Breast epithelium (tissue), 4 donors: ENCODE measurements at regions not wholly inside any gene's neighbourhood (a gene's known extent, or its start where the extent isn't known, plus 50 kb on each side); places are given as distances from the start of the nearest gene placed in this dataset.

Experiments
- DNase-seq, 2 donors: peaks; one replicate each; pipeline ENCODE4 v3.0.0-alpha.2; 2019; ENCODE audit warnings: low spot score in 2 of 2
- H3K27ac ChIP-seq, 2 donors: fragments of 200-600 bp; sonication (generic) in 1 of 2; one replicate each; pipeline ENCODE4 v1.5.1; 2016 to 2019; ENCODE audit warnings: mild to moderate bottlenecking in 1 of 2
- H3K27me3 ChIP-seq, 2 donors: fragments of 200-600 bp; sonication (generic) in 1 of 2; one replicate each; pipeline versions ENCODE4 v1.5.1 to v1.6.0; 2017 to 2019; ENCODE audit warnings: control low read depth in 1 of 2, mild to moderate bottlenecking in 1 of 2
- H3K36me3 ChIP-seq: fragments of 200-600 bp; one replicate; pipeline ENCODE4 v1.5.1; 2019
- H3K4me1 ChIP-seq, 2 donors: fragments of 200-600 bp; sonication (generic); one replicate each; pipeline ENCODE4 v1.5.1; 2016 to 2019; ENCODE audit warnings: control low read depth in 1 of 2
- H3K4me3 ChIP-seq, 3 donors: fragments of 200-600 bp; sonication (generic); 1 replicate in 2 of 3; 2 replicates in 1 of 3; pipeline ENCODE4 v1.5.1; 2016 to 2019; ENCODE audit warnings: mild to moderate bottlenecking in 3 of 3, moderate library complexity in 2 of 3
- H3K9me3 ChIP-seq, 2 donors: fragments of 200-600 bp; sonication (generic) in 1 of 2; one replicate each; pipeline ENCODE4 v1.5.1; 2016 to 2019; ENCODE audit warnings: control low read depth in 1 of 2
- CTCF ChIP-seq, 3 donors: fragments of 450-650 bp; IDR thresholded peaks; one replicate each; pipeline ENCODE4 v1.5.1; 2016 to 2017; ENCODE audit warnings: antibody characterized with exemption in 3 of 3, mild to moderate bottlenecking in 3 of 3, moderate library complexity in 3 of 3
- POLR2A ChIP-seq: fragments of 450-650 bp; IDR thresholded peaks from one replicate; pipeline ENCODE4 v1.6.1; 2016; ENCODE audit warnings: antibody characterized with exemption, mild to moderate bottlenecking, moderate library complexity
- POLR2AphosphoS5 ChIP-seq, 3 donors: sonication (generic); formaldehyde crosslinking; IDR thresholded peaks; one replicate each; pipeline ENCODE4 v1.6.1; 2017; ENCODE audit warnings: antibody characterized with exemption in 3 of 3
- intact Hi-C: fragments of 100-400 bp; cut with DNase I; formaldehyde crosslinking; loops from one replicate; pipeline ENCODE4 v1.15.1; 2023; ENCODE audit warnings: low total_unique reads

GRCh38 chr12:108052260-108052659, 76.8 kb upstream of the WSCD2 start:
- H3K9me3 ChIP-seq = no peaks in the 10 kb centered on the region
- H3K27ac ChIP-seq = no peak overlapping the region
- TF ChIP-seq CTCF (IDR thresholded peaks at IDR 0.05) (no peak), POLR2A (no peak), POLR2AphosphoS5 (IDR thresholded peaks at IDR 0.05) (no peak)
- H3K36me3 ChIP-seq = no peaks in the 10 kb centered on the region
- no peaks in the 10 kb centered on the region for H3K4me1 ChIP-seq
- no peak for DNase-seq
- intact Hi-C loops = no loop called here
- H3K4me3 ChIP-seq = no peak overlapping the region
- H3K27me3 ChIP-seq = no peaks in the 10 kb centered on the region

- Histone ChIP-seq H3K4me3 (no peak overlapping the region), H3K27me3 (no peaks in the 10 kb centered on the region), H3K36me3 (no peaks in the 10 kb centered on the region), H3K4me1 (no peaks in the 10 kb centered on the region), H3K9me3 (no peaks in the 10 kb centered on the region), H3K27ac (no peak overlapping the region)
- DNase-seq = no peak
- TF ChIP-seq POLR2A = no peak
- intact Hi-C loops = no loop called here
Observed at GRCh38 chr12:108053512-108053911, 75.6 kb upstream of the WSCD2 start.

GRCh38 chr12:108054496-108054895, 74.6 kb upstream of the WSCD2 start:
- no peak overlapping the region for H3K27ac ChIP-seq
- no peaks in the 10 kb centered on the region for H3K36me3 ChIP-seq
- no peaks in the 10 kb centered on the region for H3K4me1 ChIP-seq
- H3K4me3 ChIP-seq = no peak overlapping the region
- TF ChIP-seq POLR2AphosphoS5 (IDR thresholded peaks at IDR 0.05) (no peak), CTCF (IDR thresholded peaks at IDR 0.05) (no peak), POLR2A (no peak)
- DNase-seq = no peak
- no peaks in the 10 kb centered on the region for H3K27me3 ChIP-seq
- no peaks in the 10 kb centered on the region for H3K9me3 ChIP-seq
- intact Hi-C loops = no loop called here

- Histone ChIP-seq H3K36me3 (no peaks in the 10 kb centered on the region), H3K27me3 (no peaks in the 10 kb centered on the region), H3K4me3 (no peak overlapping the region), H3K27ac (no peak overlapping the region), H3K4me1 (no peaks in the 10 kb centered on the region), H3K9me3 (no peaks in the 10 kb centered on the region)
- no peak for DNase-seq
- TF ChIP-seq POLR2A (no peak), POLR2AphosphoS5 (IDR thresholded peaks at IDR 0.05) (no peak), CTCF (IDR thresholded peaks at IDR 0.05) (no peak)
- intact Hi-C loops = no loop called here
Observed at GRCh38 chr12:108055141-108055540, 73.9 kb upstream of the WSCD2 start.

- no peak for TF ChIP-seq POLR2A
- no peak for TF ChIP-seq POLR2AphosphoS5 (IDR thresholded peaks at IDR 0.05)
- TF ChIP-seq CTCF (IDR thresholded peaks at IDR 0.05) = no peak
- intact Hi-C loops = no loop called here
- Histone ChIP-seq H3K27me3 (peaks cover 0 to 7% of the 10 kb centered on the region in 2 donors), H3K4me3 (no peak overlapping the region), H3K4me1 (no peaks in the 10 kb centered on the region), H3K27ac (no peak overlapping the region), H3K36me3 (no peaks in the 10 kb centered on the region), H3K9me3 (peaks cover 0 to 4% of the 10 kb centered on the region in 2 donors)
- DNase-seq = no peak
Observed at GRCh38 chr12:108060067-108060466, 69.0 kb upstream of the WSCD2 start.

GRCh38 chr12:108060903-108061302, 68.2 kb upstream of the WSCD2 start:
- intact Hi-C loops = no loop called here
- DNase-seq = no peak
- no peak overlapping the region for H3K4me3 ChIP-seq
- H3K9me3 ChIP-seq = peaks cover 0 to 4% of the 10 kb centered on the region in 2 donors
- no peak for TF ChIP-seq POLR2A
- TF ChIP-seq CTCF (IDR thresholded peaks at IDR 0.05) = no peak
- no peak for TF ChIP-seq POLR2AphosphoS5 (IDR thresholded peaks at IDR 0.05)
- no peaks in the 10 kb centered on the region for H3K36me3 ChIP-seq
- no peak overlapping the region for H3K27ac ChIP-seq
- H3K27me3 ChIP-seq = peaks cover 0 to 7% of the 10 kb centered on the region in 2 donors
- H3K4me1 ChIP-seq = no peaks in the 10 kb centered on the region
